ENCODE measurements at regions not wholly inside any gene's neighbourhood (a gene's known extent, or its start where the extent isn't known, plus 50 kb on each side); places are given as distances from the start of the nearest gene placed in this dataset.
"Not testable (repeated sequence)": the region's sequence is repeated elsewhere in the genome, so short reads cannot be mapped to it uniquely, and the experiment has no call there.

DNA sequence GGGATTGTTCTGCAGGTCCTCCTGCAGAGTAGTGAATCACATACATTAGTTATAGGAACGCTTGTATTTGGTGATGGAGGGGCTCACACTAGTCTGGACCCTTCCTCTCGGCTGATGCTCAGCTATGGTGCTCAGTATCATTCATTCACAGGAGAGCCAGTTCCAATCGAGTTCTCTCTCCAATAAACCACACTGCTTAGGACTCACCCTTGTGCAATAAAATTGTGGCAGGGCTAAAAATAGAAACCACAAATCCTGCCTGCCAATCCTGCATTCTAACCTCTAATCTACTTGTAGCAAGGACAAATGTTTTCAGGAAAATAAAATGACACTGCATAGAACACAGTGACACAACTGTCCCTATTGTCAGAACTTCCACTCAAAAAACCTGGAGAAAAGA lies 138.4 kb upstream of the TBL1XR1 start:
- Histone ChIP-seq H3K4me1 (peaks cover 8 to 35% of the 10 kb centered on the region in 2 donors), H3K4me3 (replicated peaks in 1 of 3) (no peak overlapping the region), H3K36me3 (no peaks in the 10 kb centered on the region), H3K27ac (peak overlapping the region; percentile 26 to 71 (median 54)), H3K27me3 (no peaks in the 10 kb centered on the region), H3K9me3 (no peaks in the 10 kb centered on the region)
- intact Hi-C loops (cut with DNase I) = no loop called here
- WGBS, 2 donors = 60 to 65% methylated on average over 3 of the region's 3 CpGs
- DNase-seq = no peak
- no peak for TF ChIP-seq POLR2A (IDR thresholded peaks at IDR 0.05)
- TF ChIP-seq, protein P1, sequence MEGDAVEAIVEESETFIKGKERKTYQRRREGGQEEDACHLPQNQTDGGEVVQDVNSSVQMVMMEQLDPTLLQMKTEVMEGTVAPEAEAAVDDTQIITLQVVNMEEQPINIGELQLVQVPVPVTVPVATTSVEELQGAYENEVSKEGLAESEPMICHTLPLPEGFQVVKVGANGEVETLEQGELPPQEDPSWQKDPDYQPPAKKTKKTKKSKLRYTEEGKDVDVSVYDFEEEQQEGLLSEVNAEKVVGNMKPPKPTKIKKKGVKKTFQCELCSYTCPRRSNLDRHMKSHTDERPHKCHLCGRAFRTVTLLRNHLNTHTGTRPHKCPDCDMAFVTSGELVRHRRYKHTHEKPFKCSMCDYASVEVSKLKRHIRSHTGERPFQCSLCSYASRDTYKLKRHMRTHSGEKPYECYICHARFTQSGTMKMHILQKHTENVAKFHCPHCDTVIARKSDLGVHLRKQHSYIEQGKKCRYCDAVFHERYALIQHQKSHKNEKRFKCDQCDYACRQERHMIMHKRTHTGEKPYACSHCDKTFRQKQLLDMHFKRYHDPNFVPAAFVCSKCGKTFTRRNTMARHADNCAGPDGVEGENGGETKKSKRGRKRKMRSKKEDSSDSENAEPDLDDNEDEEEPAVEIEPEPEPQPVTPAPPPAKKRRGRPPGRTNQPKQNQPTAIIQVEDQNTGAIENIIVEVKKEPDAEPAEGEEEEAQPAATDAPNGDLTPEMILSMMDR (IDR thresholded peaks at IDR 0.05) = no peak

DNA sequence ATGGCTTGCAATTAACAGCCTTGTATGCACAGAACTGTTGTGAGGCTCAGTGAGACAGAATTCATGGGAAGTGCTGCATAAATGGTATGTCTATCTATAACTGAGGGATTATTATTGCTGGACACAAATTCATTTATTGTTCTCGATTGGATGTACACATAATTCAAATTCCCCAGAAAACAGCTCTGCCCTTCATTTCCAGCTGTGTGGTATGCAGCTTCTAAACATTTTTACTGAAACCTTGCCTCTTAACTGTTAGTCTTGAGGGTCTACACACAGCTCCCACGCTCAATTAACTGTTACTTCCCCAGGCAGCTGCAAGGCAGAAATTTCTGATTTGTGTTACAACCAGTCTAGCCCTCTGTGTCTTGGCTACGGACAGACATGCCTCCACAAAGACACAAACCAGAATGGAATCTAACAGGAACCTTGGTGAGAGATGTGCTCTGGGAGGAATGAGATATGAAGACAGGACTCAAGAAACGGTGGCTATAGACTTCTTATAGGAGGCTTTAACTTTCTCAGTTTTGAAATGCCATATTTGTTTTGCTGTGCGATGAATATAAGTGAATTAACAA lies 139.7 kb upstream of the TBL1XR1 start:
- TF ChIP-seq POLR2A (IDR thresholded peaks at IDR 0.05) = no peak
- TF ChIP-seq, protein P1 (IDR thresholded peaks at IDR 0.05) = no peak
- no peak for DNase-seq
- Histone ChIP-seq H3K4me1 (peaks cover 16 to 33% of the 10 kb centered on the region in 2 donors), H3K36me3 (no peaks in the 10 kb centered on the region), H3K9me3 (no peaks in the 10 kb centered on the region), H3K4me3 (replicated peaks in 1 of 3) (no peak overlapping the region), H3K27ac (peak overlapping the region in 1 of 3 donors; percentile 71), H3K27me3 (no peaks in the 10 kb centered on the region)
- 81 to 89% methylated on average over 5 of the region's 5 CpGs for WGBS, 2 donors
- intact Hi-C loops (cut with DNase I) = no loop called here

DNA sequence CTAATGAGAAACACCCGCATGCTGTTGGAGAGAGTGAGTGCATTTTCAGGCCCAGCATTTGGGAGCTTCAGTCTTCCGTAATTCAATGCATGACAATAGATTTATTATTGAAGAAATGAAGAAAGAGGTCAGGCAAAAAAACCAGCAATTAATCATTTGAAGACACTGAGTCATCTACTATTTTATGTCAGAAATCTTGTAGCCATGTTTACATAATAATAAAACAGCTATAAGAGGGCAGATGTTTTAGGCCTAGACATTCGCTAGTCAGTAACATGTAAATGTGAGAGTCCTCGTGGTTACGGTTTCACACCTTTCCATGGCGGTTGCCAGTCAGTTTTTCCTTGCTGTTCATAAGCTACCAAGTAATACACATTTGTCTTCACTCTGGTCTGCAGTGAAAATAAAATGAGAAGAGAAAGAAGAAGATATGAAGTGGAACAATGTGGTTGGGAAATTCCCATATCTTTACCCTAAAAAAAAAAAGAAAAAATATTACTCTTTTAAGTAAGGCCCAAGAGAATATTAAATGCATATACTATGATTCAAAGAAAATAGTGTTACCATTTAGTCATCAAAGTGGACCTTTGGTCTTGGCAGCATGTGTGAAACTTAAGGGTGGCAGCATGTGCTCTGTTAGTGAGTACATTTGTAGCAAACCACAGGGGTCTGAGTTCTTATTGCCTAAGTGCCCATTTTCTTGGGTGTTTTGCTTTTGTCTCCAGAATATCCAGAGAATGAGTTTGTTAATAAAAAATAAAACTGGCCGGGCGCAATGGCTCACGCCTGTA lies 140.5 kb upstream of the TBL1XR1 start:
- H3K27me3 ChIP-seq = no peaks in the 10 kb centered on the region
- no peak overlapping the region for H3K4me3 ChIP-seq (replicated peaks in 1 of 3)
- DNase-seq = no peak
- peaks cover 22 to 40% of the 10 kb centered on the region in 2 donors for H3K4me1 ChIP-seq
- no peaks in the 10 kb centered on the region for H3K9me3 ChIP-seq
- intact Hi-C loops (cut with DNase I) = no loop called here
- peak overlapping the region in 1 of 3 donors; percentile 71 for H3K27ac ChIP-seq
- 87 to 92% methylated on average over 9 of the region's 9 CpGs for WGBS, 2 donors
- H3K36me3 ChIP-seq = no peaks in the 10 kb centered on the region
- TF ChIP-seq, protein P1 (IDR thresholded peaks at IDR 0.05) = no peak
- no peak for TF ChIP-seq POLR2A (IDR thresholded peaks at IDR 0.05)

DNA sequence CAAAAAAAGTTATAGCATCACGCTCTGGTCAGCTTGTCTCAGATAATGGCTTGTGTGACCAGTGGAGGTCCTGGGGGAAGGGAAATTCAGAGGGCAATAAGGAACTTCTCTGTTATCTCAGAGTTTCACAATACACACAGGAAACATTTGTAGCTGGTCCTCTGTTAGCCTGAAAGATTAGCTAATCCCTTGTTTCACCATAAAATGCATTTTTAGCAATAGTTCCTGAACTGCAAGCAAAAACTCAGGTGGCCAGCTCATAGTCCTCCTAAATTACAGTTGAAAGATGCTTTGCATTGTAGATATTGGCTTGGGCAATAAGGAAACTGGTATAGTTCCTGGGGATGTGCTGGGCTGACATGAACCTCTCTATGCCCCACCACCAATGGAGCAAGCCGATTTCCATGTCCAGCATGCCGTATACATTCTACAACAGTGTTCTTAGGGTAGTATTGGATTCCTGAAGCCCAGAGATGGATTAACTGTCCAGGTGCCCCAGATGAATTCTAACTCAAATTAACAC lies 141.5 kb upstream of the TBL1XR1 start:
- no peak for DNase-seq
- no peak overlapping the region for H3K27ac ChIP-seq
- no peaks in the 10 kb centered on the region for H3K27me3 ChIP-seq
- H3K9me3 ChIP-seq = no peaks in the 10 kb centered on the region
- no peaks in the 10 kb centered on the region for H3K36me3 ChIP-seq
- H3K4me3 ChIP-seq (replicated peaks in 1 of 3) = no peak overlapping the region
- 91 to 94% methylated on average over 3 of the region's 3 CpGs for WGBS, 2 donors
- TF ChIP-seq, protein P1 (IDR thresholded peaks at IDR 0.05) = no peak
- TF ChIP-seq POLR2A (IDR thresholded peaks at IDR 0.05) = no peak
- intact Hi-C loops (cut with DNase I) = no loop called here
- peaks cover 30 to 47% of the 10 kb centered on the region in 2 donors for H3K4me1 ChIP-seq

DNA sequence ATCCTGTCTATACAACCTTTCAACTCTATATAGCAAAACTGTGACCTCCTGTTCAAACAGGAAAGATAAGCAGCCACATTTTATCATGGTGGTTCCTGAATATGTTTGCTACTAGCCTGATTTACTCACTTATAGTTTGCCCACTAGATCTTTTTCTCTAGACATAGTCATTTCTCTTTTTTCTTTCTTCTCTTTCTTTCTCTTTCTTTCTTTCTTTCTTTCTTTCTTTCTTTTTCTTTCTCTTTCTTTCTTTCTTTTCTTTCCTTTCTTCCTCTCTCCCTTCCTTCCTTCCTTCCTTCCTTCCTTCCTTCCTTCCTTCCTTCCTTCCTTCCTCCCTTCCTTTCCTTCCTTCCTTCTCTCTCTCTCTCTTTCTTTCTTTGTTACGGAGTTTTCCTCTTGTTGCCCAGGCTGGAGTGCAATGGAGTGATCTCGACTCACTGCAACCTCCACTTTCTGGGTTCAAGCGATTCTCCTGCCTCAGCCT lies 142.0 kb upstream of the TBL1XR1 start:
- H3K27ac ChIP-seq; H3K27me3 ChIP-seq; DNase-seq; H3K36me3 ChIP-seq; intact Hi-C loops (cut with DNase I); H3K4me3 ChIP-seq (replicated peaks in 1 of 3); H3K9me3 ChIP-seq: not testable (repeated sequence)
- peaks cover 36 to 47% of the 10 kb centered on the region in 2 donors for H3K4me1 ChIP-seq
- 67 to 75% methylated on average over 3 of the region's 3 CpGs for WGBS, 2 donors

All from thyroid gland (tissue), 4 donors.